Thoracic aorta (tissue), 2 donors: ENCODE measurements at regions not wholly inside any gene's neighbourhood (a gene's known extent, or its start where the extent isn't known, plus 50 kb on each side); places are given as distances from the start of the nearest gene placed in this dataset.

Source experiments
- ATAC-seq: fragments of 150-250 bp; one replicate; pipeline ENCODE4 v1.8.0; 2017; ENCODE audit warnings: low read depth; ENCODE audit not compliant: insufficient number of reproducible peaks, low FRiP score
- DNase-seq: peaks from one replicate; pipeline ENCODE4 v3.0.0-alpha.2; 2020; ENCODE audit warnings: low spot score
- H3K27ac ChIP-seq, 2 donors: fragments of 200-600 bp; sonication (generic); 1 replicate in 1 of 2; 2 replicates in 1 of 2; pipeline ENCODE4 v1.5.1; 2016; ENCODE audit warnings: mild to moderate bottlenecking in 2 of 2, moderate library complexity in 2 of 2
- H3K27me3 ChIP-seq: fragments of 200-600 bp; sonication (generic); replicated peaks from 2 replicates; pipeline ENCODE4 v1.6.0; 2016; ENCODE audit warnings: mild to moderate bottlenecking; ENCODE audit not compliant: insufficient read depth
- H3K36me3 ChIP-seq: fragments of 200-600 bp; sonication (generic); one replicate; pipeline ENCODE4 v1.5.1; 2016
- H3K4me1 ChIP-seq, 2 donors: fragments of 200-600 bp; sonication (generic); 1 replicate in 1 of 2; 2 replicates in 1 of 2; pipeline versions ENCODE4 v1.5.1 to v1.6.0; 2016; ENCODE audit warnings: low read depth in 2 of 2, mild to moderate bottlenecking in 1 of 2; ENCODE audit not compliant: control insufficient read depth in 1 of 2
- H3K4me3 ChIP-seq: fragments of 200-600 bp; sonication (generic); 2 replicates; pipeline ENCODE4 v1.5.1; 2016; ENCODE audit warnings: mild to moderate bottlenecking
- H3K9me3 ChIP-seq: fragments of 200-600 bp; sonication (generic); 2 replicates; pipeline ENCODE4 v1.5.1; 2016
- CTCF ChIP-seq: fragments of 200-600 bp; sonication (generic); IDR thresholded peaks from one replicate; pipeline ENCODE4 v1.5.1; 2019; ENCODE audit warnings: antibody characterized with exemption

DNA sequence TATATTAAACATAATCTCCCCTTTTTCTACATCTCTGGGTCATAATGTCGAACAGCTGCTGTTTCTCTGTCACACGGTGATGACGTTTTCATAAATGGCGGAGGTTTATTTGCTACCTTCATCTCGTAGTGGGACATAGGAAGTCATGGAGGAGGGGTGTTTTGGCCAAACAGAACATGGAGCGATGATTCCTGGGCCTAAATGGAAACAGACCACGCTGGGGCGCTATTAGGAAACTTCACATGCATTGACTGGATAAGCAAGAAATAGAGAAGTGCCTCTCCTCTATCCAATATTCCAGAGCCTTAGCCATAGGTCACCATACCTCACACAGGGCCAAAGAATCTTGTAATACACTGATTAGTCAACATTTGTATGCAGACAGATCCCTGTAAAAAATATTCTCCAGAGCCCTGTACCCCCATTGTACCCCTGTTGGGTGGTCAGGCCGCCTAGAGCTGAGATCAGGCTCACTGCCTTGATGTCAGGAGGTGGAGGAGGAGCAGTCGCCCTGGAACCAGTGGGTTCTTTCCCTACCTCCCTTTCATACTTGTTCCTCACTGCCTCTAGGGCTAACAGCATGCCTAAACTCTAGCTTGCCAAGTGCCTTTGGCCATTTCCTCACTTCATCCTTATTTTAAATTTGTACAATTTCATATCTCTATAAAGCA is 77.8 kb upstream of the SPIN1 start:
- Histone ChIP-seq H3K4me1 (peaks cover 0 to 12% of the 10 kb centered on the region in 2 donors), H3K27ac (no peak overlapping the region), H3K36me3 (no peaks in the 10 kb centered on the region), H3K4me3 (no peak overlapping the region), H3K27me3 (no peaks in the 10 kb centered on the region), H3K9me3 (no peaks in the 10 kb centered on the region)
- ATAC-seq, result no peak
- no peak for DNase-seq
- no peak for TF ChIP-seq CTCF

- Histone ChIP-seq H3K9me3 (no peaks in the 10 kb centered on the region), H3K4me3 (no peak overlapping the region), H3K36me3 (no peaks in the 10 kb centered on the region), H3K4me1 (peaks cover 0 to 12% of the 10 kb centered on the region in 2 donors), H3K27ac (no peak overlapping the region), H3K27me3 (no peaks in the 10 kb centered on the region)
- TF ChIP-seq CTCF, result no peak
- DNase-seq (no peak), ATAC-seq (no peak)
Measured at GRCh38 chr9:88308831-88309560, 79.2 kb upstream of the SPIN1 start.

DNA sequence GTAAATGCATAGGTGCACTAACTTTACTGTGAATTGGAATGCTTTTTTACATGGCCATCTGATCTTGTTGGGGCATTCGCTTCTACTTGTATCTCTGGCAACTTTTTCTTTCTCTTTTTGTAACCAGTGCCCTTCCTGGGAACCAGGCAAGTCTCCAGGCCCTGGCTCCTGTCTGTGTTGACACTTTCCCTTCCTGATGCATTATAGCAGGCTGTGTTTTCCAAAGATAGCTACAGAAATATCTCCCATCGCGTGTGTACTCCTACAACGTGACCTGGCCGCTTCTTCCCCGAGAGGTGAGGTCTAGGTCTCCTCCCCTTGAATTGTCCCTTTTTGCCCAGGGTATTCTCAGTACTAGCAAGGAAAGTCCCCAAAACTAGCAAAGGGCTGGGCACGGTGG is 81.1 kb upstream of the SPIN1 start:
- H3K9me3 ChIP-seq, result no peaks in the 10 kb centered on the region
- no peaks in the 10 kb centered on the region for H3K27me3 ChIP-seq
- no peaks in the 10 kb centered on the region for H3K36me3 ChIP-seq
- H3K4me3 ChIP-seq, result no peak overlapping the region
- TF ChIP-seq CTCF, result no peak
- peaks cover 0 to 12% of the 10 kb centered on the region in 2 donors for H3K4me1 ChIP-seq
- DNase-seq (no peak), ATAC-seq (no peak)
- no peak overlapping the region for H3K27ac ChIP-seq

DNA sequence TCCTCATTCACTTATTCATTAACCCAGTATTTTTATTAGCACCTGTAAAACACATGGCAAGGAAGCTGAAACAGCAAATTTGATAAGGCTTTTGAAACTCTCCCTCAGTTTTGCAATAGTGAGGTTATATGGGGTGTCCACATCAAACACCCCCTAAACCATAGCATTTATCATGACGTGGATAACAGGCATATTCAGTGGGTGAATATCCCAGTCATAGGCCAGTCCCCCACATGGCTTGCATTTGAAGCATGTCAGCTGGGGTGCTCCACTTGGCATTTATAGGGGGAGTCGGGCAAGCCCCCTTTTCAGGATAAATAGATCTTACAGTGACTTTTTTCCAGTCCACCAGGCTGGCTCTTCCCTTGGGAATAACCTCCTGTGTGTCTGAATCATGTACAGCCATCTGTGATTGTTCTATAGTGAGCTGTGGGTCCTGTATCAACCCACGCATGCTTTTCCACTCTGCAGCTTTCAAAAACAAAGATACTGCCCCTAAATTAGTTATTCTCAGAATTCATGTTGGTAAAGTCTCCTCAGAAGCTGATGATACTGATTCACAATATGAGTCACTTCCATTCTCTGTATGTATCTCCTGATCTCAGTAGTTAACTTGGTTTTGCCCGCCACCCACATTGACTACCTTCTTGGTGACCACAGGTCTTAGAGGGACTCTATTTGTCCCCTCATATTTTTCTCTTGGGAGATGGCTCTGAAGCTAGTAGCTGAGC is 84.4 kb upstream of the SPIN1 start:
- ATAC-seq (no peak), DNase-seq (no peak)
- Histone ChIP-seq H3K27me3 (no peaks in the 10 kb centered on the region), H3K4me3 (no peak overlapping the region), H3K27ac (no peak overlapping the region), H3K36me3 (no peaks in the 10 kb centered on the region), H3K9me3 (no peaks in the 10 kb centered on the region), H3K4me1 (peaks cover 0 to 6% of the 10 kb centered on the region in 2 donors)
- TF ChIP-seq CTCF, result no peak
